GM12878 (cell line): ENCODE measurements at regions not wholly inside any gene's neighbourhood (a gene's known extent, or its start where the extent isn't known, plus 50 kb on each side); places are given as distances from the start of the nearest gene placed in this dataset.

ENCODE experiments used
- GATAD2B ChIP-seq: fragments of 450-650 bp; conservative IDR thresholded peaks from 2 replicates; pipeline ENCODE4 v1.6.1; 2017; ENCODE audit warnings: low read depth, mild to moderate bottlenecking, moderate library complexity
- LARP7 ChIP-seq: fragments of 450-650 bp; IDR thresholded peaks from 2 replicates; pipeline ENCODE4 v1.6.1; 2017; ENCODE audit warnings: mild to moderate bottlenecking
- SRF ChIP-seq, 2 experiments: IDR thresholded peaks; 2 replicates each; pipeline ENCODE4 v1.6.1; 2011; ENCODE audit warnings: low read depth in 2 of 2, low read length in 2 of 2, mild to moderate bottlenecking in 1 of 2, moderate library complexity in 1 of 2
- SUZ12 ChIP-seq: fragments of 200-600 bp; sonication (generic); IDR thresholded peaks from one replicate; pipeline ENCODE4 v1.6.1; 2018; ENCODE audit warnings: antibody characterized with exemption, mild to moderate bottlenecking; ENCODE audit not compliant: unreplicated experiment
- TARDBP ChIP-seq: IDR thresholded peaks from 2 replicates; pipeline ENCODE4 v1.6.1; 2016; ENCODE audit warnings: borderline replicate concordance
- YBX1 ChIP-seq: fragments of 450-650 bp; IDR thresholded peaks from 2 replicates; pipeline ENCODE4 v1.6.1; 2016; ENCODE audit warnings: antibody characterized with exemption
- YY1 ChIP-seq: IDR thresholded peaks from 2 replicates; pipeline ENCODE4 v1.6.1; 2011; ENCODE audit warnings: low read depth, mild to moderate bottlenecking, low read length
- ZNF622 ChIP-seq: fragments of 450-650 bp; IDR thresholded peaks from 2 replicates; pipeline ENCODE4 v1.6.1; 2017; ENCODE audit warnings: mild to moderate bottlenecking, inconsistent platforms
- ZSCAN29 ChIP-seq: fragments of 450-650 bp; IDR thresholded peaks from 2 replicates; pipeline ENCODE4 v1.6.1; 2017; ENCODE audit warnings: mild to moderate bottlenecking, moderate library complexity
- TF ChIP-seq, protein P1 (sequence below): fragments of 450-650 bp; IDR thresholded peaks from 2 replicates; pipeline ENCODE4 v1.6.1; 2017; ENCODE audit warnings: borderline replicate concordance
- TF ChIP-seq, protein P2 (sequence below): fragments of 450-650 bp; IDR thresholded peaks from 2 replicates; pipeline ENCODE4 v1.6.1; 2017; ENCODE audit warnings: mild to moderate bottlenecking
- TF ChIP-seq, protein P3 (sequence below): fragments of 450-650 bp; IDR thresholded peaks from 2 replicates; pipeline ENCODE4 v1.6.1; 2017; ENCODE audit warnings: low read depth, mild to moderate bottlenecking, moderate library complexity
- TF ChIP-seq, protein P4 (sequence below): IDR thresholded peaks from 2 replicates; pipeline ENCODE4 v1.6.1; 2012; ENCODE audit warnings: low read length, inconsistent platforms

DNA sequence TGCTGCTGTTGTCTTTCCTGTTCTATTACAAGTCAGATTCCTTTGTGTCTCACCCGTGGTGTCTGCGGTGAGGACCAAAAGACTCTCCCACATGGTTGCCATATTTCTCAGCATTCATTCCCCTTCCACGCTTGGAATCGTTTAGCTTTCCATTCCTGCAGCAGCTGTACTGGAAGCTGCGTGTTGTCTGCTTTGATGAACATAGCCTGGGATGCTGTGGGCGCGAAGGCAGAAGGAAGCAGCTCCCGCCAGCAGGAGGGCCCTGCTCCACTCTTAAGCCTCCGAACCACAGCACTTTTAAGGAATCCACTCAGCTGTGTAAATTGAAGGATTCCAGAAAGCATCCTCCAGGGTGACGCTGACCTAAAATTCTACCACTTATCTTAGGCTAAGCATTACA is 303.6 kb upstream of the PITRM1 start (continued):
- TF ChIP-seq, protein P1, sequence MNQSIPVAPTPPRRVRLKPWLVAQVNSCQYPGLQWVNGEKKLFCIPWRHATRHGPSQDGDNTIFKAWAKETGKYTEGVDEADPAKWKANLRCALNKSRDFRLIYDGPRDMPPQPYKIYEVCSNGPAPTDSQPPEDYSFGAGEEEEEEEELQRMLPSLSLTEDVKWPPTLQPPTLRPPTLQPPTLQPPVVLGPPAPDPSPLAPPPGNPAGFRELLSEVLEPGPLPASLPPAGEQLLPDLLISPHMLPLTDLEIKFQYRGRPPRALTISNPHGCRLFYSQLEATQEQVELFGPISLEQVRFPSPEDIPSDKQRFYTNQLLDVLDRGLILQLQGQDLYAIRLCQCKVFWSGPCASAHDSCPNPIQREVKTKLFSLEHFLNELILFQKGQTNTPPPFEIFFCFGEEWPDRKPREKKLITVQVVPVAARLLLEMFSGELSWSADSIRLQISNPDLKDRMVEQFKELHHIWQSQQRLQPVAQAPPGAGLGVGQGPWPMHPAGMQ = no peak
- TF ChIP-seq TARDBP (no peak), SUZ12 (no peak), SRF (IDR thresholded peaks at IDR 0.05; ENCODE audit: low read depth in 2 of 2, low read length in 2 of 2) (no peak), YBX1 (no peak), ZNF622 (no peak), GATAD2B (no peak), ZSCAN29 (no peak), YY1 (no peak), LARP7 (no peak)
- TF ChIP-seq, protein P2, sequence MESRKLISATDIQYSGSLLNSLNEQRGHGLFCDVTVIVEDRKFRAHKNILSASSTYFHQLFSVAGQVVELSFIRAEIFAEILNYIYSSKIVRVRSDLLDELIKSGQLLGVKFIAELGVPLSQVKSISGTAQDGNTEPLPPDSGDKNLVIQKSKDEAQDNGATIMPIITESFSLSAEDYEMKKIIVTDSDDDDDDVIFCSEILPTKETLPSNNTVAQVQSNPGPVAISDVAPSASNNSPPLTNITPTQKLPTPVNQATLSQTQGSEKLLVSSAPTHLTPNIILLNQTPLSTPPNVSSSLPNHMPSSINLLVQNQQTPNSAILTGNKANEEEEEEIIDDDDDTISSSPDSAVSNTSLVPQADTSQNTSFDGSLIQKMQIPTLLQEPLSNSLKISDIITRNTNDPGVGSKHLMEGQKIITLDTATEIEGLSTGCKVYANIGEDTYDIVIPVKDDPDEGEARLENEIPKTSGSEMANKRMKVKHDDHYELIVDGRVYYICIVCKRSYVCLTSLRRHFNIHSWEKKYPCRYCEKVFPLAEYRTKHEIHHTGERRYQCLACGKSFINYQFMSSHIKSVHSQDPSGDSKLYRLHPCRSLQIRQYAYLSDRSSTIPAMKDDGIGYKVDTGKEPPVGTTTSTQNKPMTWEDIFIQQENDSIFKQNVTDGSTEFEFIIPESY = no peak
- TF ChIP-seq, protein P3, sequence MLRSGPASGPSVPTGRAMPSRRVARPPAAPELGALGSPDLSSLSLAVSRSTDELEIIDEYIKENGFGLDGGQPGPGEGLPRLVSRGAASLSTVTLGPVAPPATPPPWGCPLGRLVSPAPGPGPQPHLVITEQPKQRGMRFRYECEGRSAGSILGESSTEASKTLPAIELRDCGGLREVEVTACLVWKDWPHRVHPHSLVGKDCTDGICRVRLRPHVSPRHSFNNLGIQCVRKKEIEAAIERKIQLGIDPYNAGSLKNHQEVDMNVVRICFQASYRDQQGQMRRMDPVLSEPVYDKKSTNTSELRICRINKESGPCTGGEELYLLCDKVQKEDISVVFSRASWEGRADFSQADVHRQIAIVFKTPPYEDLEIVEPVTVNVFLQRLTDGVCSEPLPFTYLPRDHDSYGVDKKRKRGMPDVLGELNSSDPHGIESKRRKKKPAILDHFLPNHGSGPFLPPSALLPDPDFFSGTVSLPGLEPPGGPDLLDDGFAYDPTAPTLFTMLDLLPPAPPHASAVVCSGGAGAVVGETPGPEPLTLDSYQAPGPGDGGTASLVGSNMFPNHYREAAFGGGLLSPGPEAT = no peak
- TF ChIP-seq, protein P4, sequence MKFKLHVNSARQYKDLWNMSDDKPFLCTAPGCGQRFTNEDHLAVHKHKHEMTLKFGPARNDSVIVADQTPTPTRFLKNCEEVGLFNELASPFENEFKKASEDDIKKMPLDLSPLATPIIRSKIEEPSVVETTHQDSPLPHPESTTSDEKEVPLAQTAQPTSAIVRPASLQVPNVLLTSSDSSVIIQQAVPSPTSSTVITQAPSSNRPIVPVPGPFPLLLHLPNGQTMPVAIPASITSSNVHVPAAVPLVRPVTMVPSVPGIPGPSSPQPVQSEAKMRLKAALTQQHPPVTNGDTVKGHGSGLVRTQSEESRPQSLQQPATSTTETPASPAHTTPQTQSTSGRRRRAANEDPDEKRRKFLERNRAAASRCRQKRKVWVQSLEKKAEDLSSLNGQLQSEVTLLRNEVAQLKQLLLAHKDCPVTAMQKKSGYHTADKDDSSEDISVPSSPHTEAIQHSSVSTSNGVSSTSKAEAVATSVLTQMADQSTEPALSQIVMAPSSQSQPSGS = no peak
